Chondrocyte (in vitro differentiated cells): ENCODE measurements at regions not wholly inside any gene's neighbourhood (a gene's known extent, or its start where the extent isn't known, plus 50 kb on each side); places are given as distances from the start of the nearest gene placed in this dataset.

Experiments used
- DNase-seq: peaks from one replicate; pipeline ENCODE4 v3.0.0; 2021; ENCODE audit warnings: mixed read lengths, low spot score
- H3K27ac Mint-ChIP-seq: one replicate; pipeline ENCODE4 v1.8.0; 2021; ENCODE audit warnings: mild to moderate bottlenecking, moderate library complexity, mixed read lengths; ENCODE audit not compliant: unreplicated experiment
- H3K27me3 Mint-ChIP-seq: 2 replicates; pipeline ENCODE4 v1.8.0; 2021; ENCODE audit warnings: low read depth, mixed read lengths
- H3K36me3 Mint-ChIP-seq: 2 replicates; pipeline ENCODE4 v1.8.0; 2021; ENCODE audit warnings: low read depth, mixed read lengths
- H3K4me1 Mint-ChIP-seq: 2 replicates; pipeline ENCODE4 v1.8.0; 2021; ENCODE audit warnings: low read depth, mild to moderate bottlenecking, mixed read lengths
- H3K4me3 Mint-ChIP-seq: one replicate; pipeline ENCODE4 v1.8.0; 2021; ENCODE audit warnings: mild to moderate bottlenecking, moderate library complexity, mixed read lengths; ENCODE audit not compliant: unreplicated experiment
- H3K9me3 Mint-ChIP-seq: 2 replicates; pipeline ENCODE4 v1.8.0; 2021; ENCODE audit warnings: low read depth, mixed read lengths
- TF ChIP-seq, protein P1 (sequence below): fragments of 200-600 bp; sonication (generic); IDR thresholded peaks from 2 replicates; pipeline ENCODE4 v1.5.0; 2021; ENCODE audit warnings: antibody characterized with exemption, mild to moderate bottlenecking, moderate library complexity

DNA sequence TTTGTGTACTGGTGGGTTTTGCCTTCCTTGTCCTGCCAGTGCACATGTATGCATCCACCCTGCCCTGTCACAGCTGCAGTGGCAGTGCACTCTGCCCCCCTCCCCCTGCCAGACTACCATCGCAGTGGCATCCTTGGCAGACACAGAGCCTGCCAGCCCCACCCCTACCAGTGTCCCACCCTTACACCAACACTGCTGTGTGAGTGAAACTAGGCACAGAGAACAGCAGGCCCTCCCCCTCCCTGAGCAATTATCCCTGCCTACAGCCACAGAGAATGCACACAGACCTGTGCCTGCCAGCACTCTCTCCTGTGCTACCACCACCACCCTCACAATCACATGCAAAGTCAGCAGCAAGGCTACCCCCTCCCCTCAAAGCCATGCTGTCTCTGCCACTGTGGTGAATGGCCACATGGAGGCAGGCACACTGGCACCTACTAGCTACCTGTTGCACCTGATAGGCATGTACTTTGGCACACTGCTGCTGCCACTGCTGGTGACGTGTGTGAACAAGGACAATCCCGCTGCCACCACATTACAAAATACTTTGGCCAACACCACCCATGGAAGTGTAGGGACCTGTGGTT lies 239.8 kb downstream of the CALCRL start:
- Mint-ChIP-seq H3K27me3 (peaks cover 3% of the 10 kb centered on the region), H3K27ac (no peak overlapping the region), H3K4me1 (no peaks in the 10 kb centered on the region), H3K4me3 (no peak overlapping the region), H3K9me3 (peaks cover 17% of the 10 kb centered on the region), H3K36me3 (peaks cover 4% of the 10 kb centered on the region)
- DNase-seq: no peak
- TF ChIP-seq, protein P1, sequence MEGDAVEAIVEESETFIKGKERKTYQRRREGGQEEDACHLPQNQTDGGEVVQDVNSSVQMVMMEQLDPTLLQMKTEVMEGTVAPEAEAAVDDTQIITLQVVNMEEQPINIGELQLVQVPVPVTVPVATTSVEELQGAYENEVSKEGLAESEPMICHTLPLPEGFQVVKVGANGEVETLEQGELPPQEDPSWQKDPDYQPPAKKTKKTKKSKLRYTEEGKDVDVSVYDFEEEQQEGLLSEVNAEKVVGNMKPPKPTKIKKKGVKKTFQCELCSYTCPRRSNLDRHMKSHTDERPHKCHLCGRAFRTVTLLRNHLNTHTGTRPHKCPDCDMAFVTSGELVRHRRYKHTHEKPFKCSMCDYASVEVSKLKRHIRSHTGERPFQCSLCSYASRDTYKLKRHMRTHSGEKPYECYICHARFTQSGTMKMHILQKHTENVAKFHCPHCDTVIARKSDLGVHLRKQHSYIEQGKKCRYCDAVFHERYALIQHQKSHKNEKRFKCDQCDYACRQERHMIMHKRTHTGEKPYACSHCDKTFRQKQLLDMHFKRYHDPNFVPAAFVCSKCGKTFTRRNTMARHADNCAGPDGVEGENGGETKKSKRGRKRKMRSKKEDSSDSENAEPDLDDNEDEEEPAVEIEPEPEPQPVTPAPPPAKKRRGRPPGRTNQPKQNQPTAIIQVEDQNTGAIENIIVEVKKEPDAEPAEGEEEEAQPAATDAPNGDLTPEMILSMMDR: no peak

DNA sequence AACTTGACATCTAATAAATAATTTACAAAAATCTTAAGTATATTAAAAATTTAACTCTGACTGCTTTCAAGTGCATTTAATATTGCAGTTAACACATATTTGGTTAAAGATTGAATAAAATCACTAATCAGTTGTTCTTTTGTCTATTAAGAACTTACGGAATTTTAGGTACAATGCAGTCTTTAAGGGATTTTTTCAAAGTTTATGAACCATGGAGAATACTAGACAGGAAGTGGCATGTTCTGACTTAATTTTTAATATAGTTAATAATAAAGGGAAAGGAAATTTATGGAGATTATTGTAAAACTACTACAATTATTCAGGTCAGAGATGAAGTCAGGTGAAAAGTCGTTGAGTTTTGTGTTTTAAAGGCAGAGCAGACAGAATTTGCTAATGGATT lies 240.9 kb downstream of the CALCRL start:
- peaks cover 11% of the 10 kb centered on the region for H3K9me3 Mint-ChIP-seq
- peaks cover 2% of the 10 kb centered on the region for H3K36me3 Mint-ChIP-seq
- H3K27me3 Mint-ChIP-seq: peaks cover 3% of the 10 kb centered on the region
- no peak overlapping the region for H3K27ac Mint-ChIP-seq
- DNase-seq: no peak
- no peaks in the 10 kb centered on the region for H3K4me1 Mint-ChIP-seq
- TF ChIP-seq, protein P1: no peak
- no peak overlapping the region for H3K4me3 Mint-ChIP-seq

DNA sequence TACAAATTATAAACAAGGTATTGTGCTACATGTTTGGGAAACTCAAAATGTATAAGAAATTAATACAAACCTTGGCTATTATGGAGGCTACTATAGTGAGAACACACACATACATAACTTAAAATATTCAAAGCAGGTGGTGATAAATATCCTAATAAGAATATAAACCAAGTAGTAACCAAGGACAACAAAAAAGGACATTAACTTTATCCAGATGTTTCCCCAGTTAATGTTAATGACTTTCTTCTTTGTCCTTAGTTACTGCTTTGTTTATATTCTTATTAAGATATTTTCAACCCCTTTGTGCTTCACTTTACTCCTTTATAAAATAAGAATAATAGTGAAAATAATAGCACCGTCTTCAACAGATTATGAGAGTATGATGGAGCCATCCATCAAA lies 241.6 kb downstream of the CALCRL start:
- Mint-ChIP-seq H3K4me1 (no peaks in the 10 kb centered on the region), H3K9me3 (peaks cover 4% of the 10 kb centered on the region), H3K27ac (no peak overlapping the region), H3K27me3 (peaks cover 3% of the 10 kb centered on the region), H3K36me3 (peaks cover 2% of the 10 kb centered on the region), H3K4me3 (no peak overlapping the region)
- DNase-seq: no peak
- TF ChIP-seq, protein P1: no peak

DNA sequence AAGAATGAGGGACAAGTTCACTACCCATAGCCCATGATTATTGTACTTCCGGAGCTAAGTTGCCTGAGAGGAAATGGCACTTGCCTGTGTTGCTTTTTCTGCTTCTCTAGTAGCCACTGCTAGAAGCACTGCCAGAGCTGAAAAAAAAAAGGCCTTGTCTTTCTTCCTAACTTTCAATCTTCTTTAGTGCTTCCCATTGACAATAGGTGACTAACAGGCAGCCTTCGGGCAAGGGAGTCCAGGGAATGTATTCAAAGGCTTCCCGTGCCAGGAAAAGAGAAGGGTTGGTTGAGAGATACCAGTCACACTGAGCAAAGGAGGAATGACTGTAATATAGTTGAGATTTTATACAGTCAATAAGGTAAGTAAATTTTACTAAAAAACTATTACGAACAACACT lies 242.0 kb downstream of the CALCRL start:
- TF ChIP-seq, protein P1: no peak
- Mint-ChIP-seq H3K9me3 (peaks cover 1% of the 10 kb centered on the region), H3K4me3 (no peak overlapping the region), H3K27ac (no peak overlapping the region), H3K4me1 (no peaks in the 10 kb centered on the region), H3K27me3 (peaks cover 3% of the 10 kb centered on the region), H3K36me3 (peaks cover under 1% of the 10 kb centered on the region)
- DNase-seq: no peak

DNA sequence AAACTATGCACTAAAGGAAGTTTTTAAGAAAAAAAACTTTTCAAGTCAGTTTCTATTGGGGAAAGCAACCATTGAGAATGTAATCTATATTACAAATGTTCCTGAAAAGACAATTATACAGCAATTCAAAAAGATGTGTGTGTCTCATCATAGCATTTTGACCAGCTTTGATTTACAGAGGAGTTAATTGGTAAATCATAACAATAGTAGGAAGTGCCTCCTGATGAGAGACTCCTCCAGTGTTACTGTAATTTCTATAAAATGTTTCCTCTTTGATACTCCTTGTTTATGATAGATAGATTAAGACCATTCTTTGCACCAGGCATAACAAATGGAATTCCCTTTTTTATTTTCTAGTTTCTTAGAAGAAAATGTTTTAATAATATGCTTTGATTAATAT lies 249.9 kb downstream of the CALCRL start:
- TF ChIP-seq, protein P1: no peak
- no peak overlapping the region for H3K27ac Mint-ChIP-seq
- no peak for DNase-seq

More for the DNA sequence above, 249.9 kb downstream of the CALCRL start:
- Mint-ChIP-seq H3K4me3 (no peak overlapping the region), H3K4me1 (no peaks in the 10 kb centered on the region), H3K36me3 (no peaks in the 10 kb centered on the region), H3K27me3 (peaks cover 5% of the 10 kb centered on the region), H3K9me3 (no peaks in the 10 kb centered on the region)
